Neural crest cell (in vitro differentiated cells): ENCODE measurements at regions not wholly inside any gene's neighbourhood (a gene's known extent, or its start where the extent isn't known, plus 50 kb on each side); places are given as distances from the start of the nearest gene placed in this dataset.

Source experiments
- DNase-seq: peaks from one replicate; pipeline ENCODE4 v3.0.0; 2021; ENCODE audit warnings: low read depth, mixed read lengths, low spot score
- H3K27ac Mint-ChIP-seq: one replicate; pipeline ENCODE4 v1.8.0; 2021; ENCODE audit warnings: mild to moderate bottlenecking, mixed read lengths; ENCODE audit not compliant: unreplicated experiment
- H3K27me3 Mint-ChIP-seq: 2 replicates; pipeline ENCODE4 v1.8.0; 2021; ENCODE audit warnings: low read depth, mild to moderate bottlenecking, mixed read lengths
- H3K36me3 Mint-ChIP-seq: 2 replicates; pipeline ENCODE4 v1.8.0; 2021; ENCODE audit warnings: low read depth, mild to moderate bottlenecking, mixed read lengths
- H3K4me1 Mint-ChIP-seq: 2 replicates; pipeline ENCODE4 v1.8.0; 2021; ENCODE audit warnings: mixed read lengths
- H3K4me3 Mint-ChIP-seq: one replicate; pipeline ENCODE4 v1.8.0; 2021; ENCODE audit warnings: mild to moderate bottlenecking, mixed read lengths
- H3K9me3 Mint-ChIP-seq: 2 replicates; pipeline ENCODE4 v1.8.0; 2021; ENCODE audit warnings: mixed read lengths
- CTCF ChIP-seq: fragments of 200-600 bp; sonication (generic); conservative IDR thresholded peaks from 2 replicates; pipeline ENCODE4 v1.5.0; 2021; ENCODE audit warnings: antibody characterized with exemption, mild to moderate bottlenecking

GRCh38 chr12:103172447-103173112 is 215.1 kb downstream of the ASCL1 start:
- Mint-ChIP-seq H3K9me3 (peaks cover 4% of the 10 kb centered on the region), H3K4me3 (no peak overlapping the region)
- no peak for DNase-seq

GRCh38 chr12:103175625-103176024 is 218.2 kb downstream of the ASCL1 start:
- no peaks in the 10 kb centered on the region for H3K36me3 Mint-ChIP-seq
- no peaks in the 10 kb centered on the region for H3K9me3 Mint-ChIP-seq
- peaks cover 18% of the 10 kb centered on the region for H3K4me1 Mint-ChIP-seq
- no peak for DNase-seq
- no peak for TF ChIP-seq CTCF
- H3K27ac Mint-ChIP-seq, result no peak overlapping the region
- no peak overlapping the region for H3K4me3 Mint-ChIP-seq
- H3K27me3 Mint-ChIP-seq, result no peaks in the 10 kb centered on the region

More at GRCh38 chr12:103172447-103173112, 215.1 kb downstream of the ASCL1 start:
- peaks cover 6% of the 10 kb centered on the region for H3K4me1 Mint-ChIP-seq
- no peak overlapping the region for H3K27ac Mint-ChIP-seq
- no peaks in the 10 kb centered on the region for H3K36me3 Mint-ChIP-seq
- no peak for TF ChIP-seq CTCF
- no peaks in the 10 kb centered on the region for H3K27me3 Mint-ChIP-seq

GRCh38 chr12:103177639-103178255 is 220.3 kb downstream of the ASCL1 start:
- no peak overlapping the region for H3K27ac Mint-ChIP-seq
- peaks cover 2% of the 10 kb centered on the region for H3K27me3 Mint-ChIP-seq
- no peak for TF ChIP-seq CTCF
- DNase-seq, result no peak
- no peak overlapping the region for H3K4me3 Mint-ChIP-seq
- peaks cover 18% of the 10 kb centered on the region for H3K4me1 Mint-ChIP-seq
- H3K9me3 Mint-ChIP-seq, result no peaks in the 10 kb centered on the region
- H3K36me3 Mint-ChIP-seq, result no peaks in the 10 kb centered on the region

GRCh38 chr12:103178366-103179080 is 221.0 kb downstream of the ASCL1 start:
- Mint-ChIP-seq H3K36me3 (no peaks in the 10 kb centered on the region), H3K4me1 (peaks cover 18% of the 10 kb centered on the region), H3K27ac (no peak overlapping the region), H3K27me3 (peaks cover 6% of the 10 kb centered on the region), H3K9me3 (no peaks in the 10 kb centered on the region), H3K4me3 (no peak overlapping the region)
- no peak for DNase-seq
- TF ChIP-seq CTCF, result no peak

- Mint-ChIP-seq H3K36me3 (no peaks in the 10 kb centered on the region), H3K9me3 (no peaks in the 10 kb centered on the region), H3K27me3 (peaks cover 11% of the 10 kb centered on the region)
Observed at GRCh38 chr12:103181366-103182152, 224.1 kb downstream of the ASCL1 start.

More at GRCh38 chr12:103181366-103182152, 224.1 kb downstream of the ASCL1 start:
- no peak for DNase-seq
- Mint-ChIP-seq H3K4me3 (no peak overlapping the region), H3K27ac (no peak overlapping the region), H3K4me1 (peaks cover 18% of the 10 kb centered on the region)
- TF ChIP-seq CTCF, result no peak
